GM18909 (cell line): ENCODE measurements at regions not wholly inside any gene's neighbourhood (a gene's known extent, or its start where the extent isn't known, plus 50 kb on each side); places are given as distances from the start of the nearest gene placed in this dataset.

Experiments used
- ATAC-seq: cut with Tn5 transposase; IDR thresholded peaks from one replicate; pipeline ENCODE4 v1.9.1; 2021; ENCODE audit warnings: mild to moderate bottlenecking; ENCODE audit not compliant: unreplicated experiment, poor library complexity

DNA sequence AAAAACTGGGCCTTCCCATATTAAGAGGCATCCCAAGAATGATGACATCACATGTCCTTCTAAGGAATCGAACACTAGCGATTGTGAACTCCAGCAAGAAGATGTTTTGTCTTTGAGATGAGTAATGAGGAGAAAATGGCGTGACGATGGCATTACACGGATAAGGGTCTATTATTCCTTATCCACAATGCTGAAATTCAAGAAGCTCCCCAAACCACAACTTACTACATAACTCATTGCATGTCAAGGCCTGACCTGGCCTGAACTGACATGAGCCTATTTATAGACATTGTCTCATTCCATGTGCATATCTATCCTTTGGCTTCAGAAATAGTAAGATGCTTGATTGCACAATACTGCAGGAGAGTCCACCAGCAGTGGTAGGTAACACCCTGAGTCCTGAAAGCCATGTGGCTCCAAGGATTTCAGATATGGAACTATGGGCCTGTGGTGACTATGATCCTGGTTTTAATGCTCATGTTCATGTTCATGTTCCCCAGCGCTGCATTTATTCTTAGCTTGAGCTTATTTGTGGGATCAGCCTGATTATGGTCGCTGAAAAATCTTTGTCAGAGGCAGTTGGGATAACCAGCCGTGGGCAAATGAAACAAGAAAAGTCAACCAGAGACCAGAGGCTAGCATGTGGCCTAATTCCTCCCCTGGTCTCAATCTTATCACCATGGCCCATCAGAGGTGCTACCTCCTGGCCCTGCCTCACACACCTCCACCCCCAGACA is 183.2 kb upstream of the JARID2 start:
- no peak for ATAC-seq

DNA sequence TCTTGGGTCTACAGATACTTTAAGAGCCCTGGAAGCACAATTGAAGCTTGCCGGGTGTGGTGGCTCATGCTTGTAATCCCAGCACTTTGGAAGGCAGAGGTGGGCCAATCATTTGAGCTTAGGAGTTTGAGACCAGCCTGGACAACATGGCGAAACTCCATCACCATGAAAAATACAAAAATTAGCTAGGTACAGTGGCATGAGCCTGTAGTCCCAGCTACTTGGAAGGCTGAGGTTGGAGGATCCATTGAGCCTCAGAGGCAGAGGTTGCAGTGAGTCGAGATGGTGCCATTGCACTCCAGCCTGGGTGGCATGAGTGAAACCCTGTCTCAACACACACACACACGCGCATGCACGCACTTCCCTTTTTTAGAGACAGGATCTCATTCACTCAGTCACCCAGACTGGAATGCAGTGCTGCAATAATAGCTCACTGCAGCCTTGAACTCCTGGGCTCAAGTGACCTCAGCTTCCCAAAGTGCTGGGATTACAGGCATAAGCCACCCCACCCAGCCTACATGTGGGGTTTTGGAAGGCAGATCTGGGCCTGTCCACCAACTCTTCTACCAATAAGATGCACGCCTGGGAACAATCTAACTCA is 182.5 kb upstream of the JARID2 start:
- ATAC-seq = no peak

DNA sequence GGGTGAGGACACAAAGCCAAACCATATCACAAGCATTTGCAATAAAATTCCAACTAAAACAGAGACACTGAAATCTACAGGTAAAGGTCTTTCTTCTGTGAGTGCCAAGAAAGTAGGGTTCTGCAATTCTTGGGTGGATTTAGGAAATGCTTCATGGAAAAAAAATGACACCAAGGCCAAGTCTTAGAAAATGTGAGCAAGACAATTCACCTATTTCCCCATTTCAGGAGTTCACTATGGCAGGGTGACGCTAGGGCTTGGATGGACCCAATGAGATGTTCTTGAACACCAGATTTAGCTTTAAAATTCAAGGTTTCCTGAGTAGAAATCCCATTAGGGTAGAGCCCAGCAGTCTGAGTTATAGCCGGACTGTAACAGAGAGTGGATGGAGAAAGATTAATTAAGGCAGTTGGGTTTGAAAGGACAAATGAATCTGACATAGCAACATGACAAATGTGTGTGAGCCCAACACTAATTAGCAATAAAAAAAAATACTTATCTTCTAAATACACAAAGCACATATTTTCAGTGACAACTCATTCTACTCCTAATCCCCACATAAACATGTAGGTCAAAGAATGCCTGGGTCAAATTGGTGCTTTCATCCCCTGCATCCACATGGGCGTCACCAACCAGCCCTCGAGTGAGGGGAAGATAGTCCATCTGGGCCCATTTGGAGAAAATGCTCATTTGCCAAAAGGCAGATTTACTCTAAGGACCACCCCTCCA is 180.4 kb upstream of the JARID2 start:
- ATAC-seq = no peak

DNA sequence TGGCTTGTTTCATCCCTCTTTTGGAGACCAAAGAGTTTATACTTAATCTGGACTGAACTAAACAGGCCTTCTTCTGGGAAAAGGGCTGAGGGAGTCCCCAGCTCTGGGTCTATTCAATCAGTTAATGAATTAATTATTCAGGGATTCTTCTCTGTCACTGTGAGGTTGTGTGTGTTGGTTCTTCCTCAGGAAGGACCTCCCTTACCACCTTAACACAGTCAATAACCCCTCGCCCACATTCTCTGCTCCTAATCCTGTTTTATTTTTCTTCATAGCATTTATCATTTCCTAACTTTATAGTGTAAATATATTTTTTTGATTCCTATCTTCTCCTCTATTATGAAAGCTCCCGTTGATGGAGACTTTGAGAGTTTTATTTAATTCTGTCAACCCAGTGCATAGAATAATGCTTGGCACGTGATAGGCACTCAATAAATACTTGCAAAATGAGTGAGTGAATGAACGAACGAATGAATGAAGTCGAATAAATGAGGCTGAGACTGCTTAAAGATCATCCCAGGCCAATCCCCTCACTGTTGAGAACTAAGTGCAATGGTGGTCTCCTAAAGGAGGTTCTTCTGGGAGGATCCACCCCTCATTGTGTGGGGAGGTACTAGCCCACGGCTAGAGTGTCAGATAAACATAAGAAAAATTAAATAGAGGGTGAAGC is 179.6 kb upstream of the JARID2 start:
- ATAC-seq = no peak

DNA sequence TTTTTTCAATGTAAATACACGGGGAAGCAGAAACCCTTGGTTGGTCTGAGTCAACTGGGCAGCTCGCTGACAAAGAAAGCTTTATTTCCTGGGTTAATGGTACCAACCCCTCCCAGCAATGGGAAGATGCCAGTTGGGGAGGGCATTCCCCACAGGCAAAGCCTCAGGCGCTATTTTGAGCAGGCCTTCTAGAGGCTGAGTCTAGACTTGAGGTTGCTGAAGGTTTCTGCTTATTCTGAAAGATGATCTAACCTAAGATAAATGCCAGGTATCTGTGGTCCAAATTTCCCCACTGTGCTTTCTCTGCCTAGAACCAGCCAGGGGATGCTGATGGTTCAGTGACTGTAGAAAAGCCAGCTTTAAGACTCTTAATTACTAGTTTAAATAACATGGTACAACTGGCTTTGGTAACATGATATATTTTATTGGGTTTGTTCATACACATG is 172.5 kb upstream of the JARID2 start:
- ATAC-seq = no peak

DNA sequence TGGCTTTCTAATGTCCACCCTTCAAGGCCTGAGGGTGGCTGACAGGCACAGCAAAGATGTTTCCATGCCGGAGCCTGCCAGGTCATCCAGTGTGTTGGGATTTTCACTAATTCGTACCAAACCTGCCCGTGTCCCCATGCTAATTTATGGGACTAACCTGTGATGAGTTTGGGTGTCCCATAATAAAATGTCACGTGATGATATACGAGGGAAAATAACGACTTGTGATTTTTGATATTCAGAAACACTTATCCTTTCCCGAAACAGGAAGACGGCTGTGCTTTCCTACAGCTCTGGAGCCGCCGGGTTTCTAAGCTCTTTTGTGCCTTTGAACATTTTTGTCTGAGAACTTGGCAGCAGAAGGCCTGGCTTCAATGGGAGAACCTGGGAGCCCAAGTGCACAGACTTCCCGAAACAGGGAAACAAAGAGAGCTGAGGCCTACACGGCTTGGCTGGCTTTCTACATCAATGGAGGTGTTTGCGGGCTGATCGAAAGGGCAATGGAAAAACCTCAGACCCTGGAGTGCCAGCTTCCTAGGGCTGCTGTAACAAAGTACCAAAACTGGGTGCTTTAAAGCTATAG is 171.9 kb upstream of the JARID2 start:
- no peak for ATAC-seq

DNA sequence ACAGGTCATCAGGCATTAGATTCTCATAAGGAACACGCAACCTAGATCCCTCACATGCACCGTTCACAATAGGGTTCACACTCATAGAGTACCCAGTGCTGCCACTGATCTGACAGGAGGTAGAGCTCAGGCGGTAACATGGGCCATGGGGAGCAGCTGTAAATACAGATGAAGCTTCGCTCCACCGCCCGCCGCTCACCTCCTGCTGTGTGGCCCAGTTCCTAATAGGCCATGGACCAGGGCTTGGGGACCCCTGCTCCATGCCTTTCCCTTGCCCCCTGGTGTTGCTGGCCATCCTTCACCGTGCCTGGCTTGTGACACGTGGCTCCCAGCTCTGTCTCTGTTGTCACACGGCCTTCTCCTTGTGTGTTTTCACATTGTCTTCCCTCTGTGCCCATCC is 171.1 kb upstream of the JARID2 start:
- ATAC-seq = no peak

DNA sequence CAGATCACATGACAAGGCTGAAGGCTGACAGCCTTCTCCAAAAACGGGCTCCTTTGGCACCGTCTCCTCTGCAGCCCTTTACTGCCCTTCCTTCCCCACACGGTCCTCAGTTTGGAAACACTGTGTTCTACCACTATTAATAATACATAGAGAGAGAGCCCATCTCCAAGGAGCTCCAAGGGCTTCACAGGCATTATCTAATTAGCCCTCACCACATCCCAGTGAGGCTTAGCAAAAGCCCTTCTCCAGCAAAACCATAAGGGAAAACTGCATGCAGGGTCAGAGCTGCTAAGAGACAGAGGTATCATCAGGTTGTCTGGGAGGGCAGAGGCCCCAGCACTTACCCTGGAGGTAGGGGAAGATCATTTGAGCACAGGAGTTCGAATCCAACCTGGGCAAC is 169.3 kb upstream of the JARID2 start:
- no peak for ATAC-seq

DNA sequence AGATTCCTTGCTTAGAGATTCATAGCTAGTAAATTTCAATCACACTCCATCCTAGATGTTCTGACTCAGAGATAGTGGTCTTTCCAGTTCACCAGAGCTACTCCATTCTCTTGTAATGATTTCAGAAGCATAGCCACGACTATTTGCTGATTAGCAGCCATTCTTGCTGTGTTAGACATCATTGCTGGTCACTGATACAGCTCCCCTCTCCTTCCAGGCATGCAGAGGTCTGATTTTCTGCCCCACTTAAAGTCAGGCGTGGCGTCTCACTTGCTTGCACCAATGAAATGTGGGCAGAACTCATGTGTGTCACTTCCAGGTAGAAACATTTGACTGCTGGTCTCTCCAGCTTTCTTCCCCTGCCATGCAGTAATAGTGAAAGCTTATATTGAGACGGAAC is 168.9 kb upstream of the JARID2 start:
- ATAC-seq = no peak

DNA sequence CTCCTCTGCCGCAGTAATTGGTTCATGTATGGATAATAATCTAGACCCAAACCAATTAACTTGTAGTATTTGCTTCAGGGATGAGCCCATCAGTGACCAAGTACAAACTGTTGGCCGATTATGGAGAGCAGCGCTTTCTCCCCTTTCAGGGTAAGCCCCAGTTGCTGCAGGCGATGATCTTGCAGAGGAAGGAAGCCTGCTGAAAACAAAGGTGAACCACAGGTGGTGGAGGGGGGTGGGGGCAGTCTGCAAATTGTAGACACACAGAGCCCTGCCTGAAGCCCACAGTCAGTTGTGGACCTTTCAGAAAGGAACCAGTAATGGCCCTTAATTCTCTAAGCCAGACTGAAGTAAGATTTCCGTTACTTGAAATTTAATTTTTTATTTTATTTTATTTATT is 167.9 kb upstream of the JARID2 start:
- no peak for ATAC-seq

DNA sequence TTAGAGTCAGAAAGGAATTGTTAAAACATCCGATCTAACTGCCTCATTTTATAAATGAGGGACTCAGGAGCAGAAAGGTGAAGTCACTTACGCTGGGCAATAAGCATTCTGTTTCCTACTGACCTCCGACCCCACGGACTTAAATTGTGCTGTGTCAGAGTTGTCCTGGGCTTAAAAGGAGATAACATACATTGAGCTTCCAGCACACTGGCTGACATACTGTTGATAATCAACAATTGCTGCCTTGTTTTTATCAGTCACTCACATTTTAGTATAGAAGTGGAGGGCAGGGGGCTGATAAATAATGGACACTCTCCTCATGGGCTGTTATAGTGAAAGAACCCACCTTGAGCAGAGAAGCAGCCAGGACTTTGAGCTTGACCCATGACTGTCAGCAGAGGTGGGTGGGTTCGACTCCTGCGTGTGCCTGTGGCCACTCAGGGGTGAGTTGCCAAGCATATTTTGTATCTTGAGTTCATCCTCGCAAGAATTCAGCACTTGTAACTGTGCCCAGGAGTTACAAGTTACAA is 166.5 kb upstream of the JARID2 start:
- ATAC-seq = no peak

DNA sequence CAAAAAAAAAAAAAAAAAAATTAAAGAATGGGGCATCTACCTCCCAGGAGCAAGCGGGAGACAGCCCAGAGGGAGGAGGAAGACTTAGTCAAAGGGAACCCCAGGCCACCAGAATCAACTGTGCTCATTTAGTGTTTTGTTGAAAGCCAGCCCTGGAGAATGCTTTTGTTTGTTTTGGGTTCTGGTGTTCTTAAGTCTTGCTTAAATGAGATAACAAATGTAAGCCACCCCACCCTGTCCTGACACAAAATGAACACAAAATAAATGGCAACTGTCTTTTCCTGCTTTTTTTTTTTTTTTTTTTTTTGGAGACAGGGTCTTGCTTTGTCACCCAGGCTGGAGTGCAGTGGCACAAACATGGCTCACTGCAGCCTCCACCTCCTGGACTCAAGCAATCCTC is 165.0 kb upstream of the JARID2 start:
- ATAC-seq = no peak

DNA sequence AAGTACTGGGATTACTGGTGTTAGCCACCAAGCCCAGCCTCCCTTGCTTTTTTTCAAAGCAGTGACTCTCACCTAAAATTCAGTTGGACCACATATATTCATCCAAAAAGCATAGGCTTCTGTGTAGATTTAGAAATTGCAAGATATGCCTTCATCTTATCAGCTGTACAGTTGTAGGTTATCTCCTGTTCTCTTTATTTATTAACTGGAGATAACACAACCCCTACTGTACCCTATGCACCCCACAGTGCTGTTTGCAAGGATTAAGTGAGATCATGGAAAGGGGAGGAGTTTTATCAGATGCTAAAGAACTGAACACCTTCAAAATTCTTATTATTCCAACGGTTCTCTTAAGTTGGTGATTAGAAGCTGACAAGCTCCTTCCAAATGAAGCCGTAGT is 164.4 kb upstream of the JARID2 start:
- ATAC-seq = no peak

DNA sequence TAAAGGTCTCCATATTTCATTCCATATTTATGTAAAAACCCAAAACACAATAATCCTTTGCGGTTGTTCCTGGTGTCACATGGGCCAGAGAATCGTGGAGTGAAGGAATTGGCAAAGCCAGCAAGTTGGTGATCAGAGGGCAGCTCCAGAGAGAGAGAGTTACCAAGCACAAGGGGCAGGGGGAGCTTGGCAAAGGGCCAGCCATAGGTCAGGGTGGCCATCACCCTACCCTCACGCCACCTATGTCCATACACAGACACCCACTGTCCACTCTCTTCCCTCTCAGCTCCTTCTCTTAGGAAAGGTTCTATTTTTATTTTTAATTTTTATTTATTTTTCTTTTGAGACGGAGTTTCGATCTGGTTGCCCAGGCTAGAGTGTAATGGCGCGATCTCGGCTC is 163.2 kb upstream of the JARID2 start:
- no peak for ATAC-seq

DNA sequence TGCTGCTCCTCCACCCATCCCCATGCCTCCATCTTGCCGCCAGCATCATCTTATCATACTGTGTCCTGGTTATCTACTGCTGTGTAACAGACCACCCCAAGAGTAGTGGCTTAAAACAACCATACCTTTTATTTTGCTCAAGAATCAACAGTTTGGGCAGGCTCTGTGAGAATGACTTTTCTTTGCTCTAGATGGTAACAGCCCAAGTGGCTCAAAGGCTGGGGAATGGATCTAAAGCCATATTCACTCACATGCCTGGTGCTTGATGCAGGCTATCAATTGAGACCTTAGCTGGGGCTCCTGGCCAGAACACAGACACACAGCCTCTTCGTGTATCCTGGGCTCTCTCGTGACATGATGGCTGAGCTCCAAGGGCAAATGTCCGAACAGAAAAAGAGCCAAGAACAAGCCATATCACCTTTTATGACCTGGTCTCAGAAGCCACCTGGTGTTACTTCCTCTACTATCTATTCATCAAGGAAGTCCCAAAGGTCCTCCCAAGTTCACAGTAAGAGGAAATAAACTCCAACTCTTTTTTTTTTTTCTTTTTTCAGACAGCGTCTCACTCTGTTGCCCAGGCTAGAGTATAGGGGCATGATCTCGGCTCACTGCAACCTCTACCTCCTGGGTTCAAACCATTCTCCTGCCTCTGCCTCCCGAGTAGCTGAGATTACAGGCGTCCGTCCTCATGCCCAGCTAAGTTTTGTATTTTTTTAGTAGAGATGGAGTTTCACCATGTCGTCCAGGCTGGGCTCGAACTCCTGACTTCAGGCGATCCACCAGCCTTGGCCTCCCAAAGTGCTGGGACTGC is 159.3 kb upstream of the JARID2 start:
- no peak for ATAC-seq

DNA sequence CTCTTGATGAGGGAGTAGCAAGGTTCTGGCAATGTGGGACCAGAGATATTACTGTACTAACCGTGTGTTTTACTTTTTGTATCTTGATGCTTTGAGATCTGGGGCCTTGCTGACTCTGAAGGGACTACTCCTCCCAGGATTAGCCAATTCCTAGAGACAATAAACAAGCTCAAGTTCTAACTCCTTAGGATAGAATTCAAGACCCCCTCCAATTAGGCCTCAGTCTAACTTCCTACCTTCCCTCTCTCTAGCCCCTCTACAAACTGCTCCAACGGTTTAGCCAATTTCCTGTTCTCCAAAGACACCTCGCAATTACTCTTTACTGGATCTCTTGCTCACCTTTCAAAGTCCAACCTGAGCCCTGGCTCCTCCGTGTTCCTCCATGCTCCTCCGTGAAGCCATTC is 158.7 kb upstream of the JARID2 start:
- no peak for ATAC-seq

DNA sequence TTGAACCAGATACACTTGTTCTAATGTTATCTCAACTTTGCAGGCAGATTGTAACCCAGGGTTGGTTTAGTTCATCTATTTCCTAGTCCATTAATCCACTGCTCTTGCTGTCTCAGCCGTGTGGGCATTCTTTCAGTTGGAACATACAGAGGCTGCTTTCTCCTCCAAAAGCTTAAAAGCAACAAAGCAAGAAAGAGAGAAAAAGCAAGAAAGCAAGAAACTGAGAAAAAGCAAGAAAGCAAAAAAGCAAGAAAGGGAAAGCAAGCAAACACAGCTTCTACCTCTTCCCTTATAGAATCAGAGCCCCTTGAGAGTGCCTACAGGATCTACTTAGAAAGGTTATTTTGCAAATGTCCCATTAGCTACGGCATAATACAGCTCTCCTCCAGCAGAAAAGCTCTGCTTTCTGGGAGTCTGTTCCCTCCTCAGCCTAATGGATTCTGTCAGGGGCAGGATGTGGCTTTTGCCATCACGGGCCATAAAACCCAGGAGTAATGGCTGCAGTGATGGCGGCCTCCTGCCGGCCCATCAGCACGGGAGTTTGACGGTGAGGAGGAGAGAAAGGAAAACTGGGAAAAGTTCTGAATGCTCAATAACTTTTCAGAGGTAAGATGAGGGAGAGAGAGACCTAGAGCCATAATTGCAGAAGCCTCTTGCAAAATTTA is 156.8 kb upstream of the JARID2 start:
- ATAC-seq = no peak

DNA sequence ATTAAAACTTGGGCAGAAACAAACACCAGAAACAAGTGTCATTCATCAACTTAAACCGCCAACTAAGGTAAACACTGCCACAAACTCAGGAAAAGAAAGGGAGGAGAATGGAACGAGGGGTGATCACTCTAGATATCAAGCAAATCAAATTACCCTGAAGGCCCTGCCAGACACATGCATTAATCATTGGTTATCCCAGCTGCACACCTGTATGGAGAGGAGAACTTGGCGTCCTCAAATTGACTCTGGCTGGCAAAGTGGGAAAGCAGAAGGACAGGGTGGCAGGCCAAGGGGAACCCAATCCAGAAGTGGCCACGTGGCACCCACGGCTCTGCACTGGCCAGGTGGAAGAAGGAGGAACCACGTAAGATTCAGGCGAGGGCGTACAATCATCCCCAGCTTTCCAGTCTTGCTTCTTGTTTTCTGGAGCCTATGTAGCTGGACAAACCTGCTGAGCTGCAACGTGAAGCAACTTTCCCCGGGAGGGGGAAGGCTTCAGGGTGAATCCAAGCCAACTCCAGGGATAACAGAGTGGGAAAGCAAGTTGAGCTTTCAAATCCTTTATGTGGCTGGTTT is 156.2 kb upstream of the JARID2 start:
- no peak for ATAC-seq

DNA sequence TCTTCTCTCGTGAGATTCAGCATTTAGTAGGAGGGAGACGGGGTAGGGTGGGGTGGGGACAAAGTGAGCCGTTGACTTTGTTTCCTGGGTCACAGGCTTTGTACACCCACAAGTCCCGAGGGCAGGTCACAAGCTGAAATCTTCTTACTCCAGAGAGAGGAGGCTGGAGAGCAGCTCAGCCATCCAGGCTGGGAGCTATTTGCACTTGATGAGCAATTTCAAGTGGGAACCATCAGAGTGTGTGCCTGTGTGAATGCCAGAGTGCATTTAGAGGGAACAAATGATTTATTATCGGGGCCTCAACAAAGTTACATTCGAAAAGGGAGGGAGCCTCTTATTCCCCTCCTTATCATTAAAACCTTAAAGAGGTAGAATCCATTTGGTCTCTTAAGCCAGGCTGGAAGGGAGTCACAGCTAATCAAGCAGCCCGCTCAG is 155.7 kb upstream of the JARID2 start:
- ATAC-seq = no peak
